ENCODE measurements at regions not wholly inside any gene's neighbourhood (a gene's known extent, or its start where the extent isn't known, plus 50 kb on each side); places are given as distances from the start of the nearest gene placed in this dataset.
"Not testable (repeated sequence)": the region's sequence is repeated elsewhere in the genome, so short reads cannot be mapped to it uniquely, and the experiment has no call there.

GRCh38 chr3:130828948-130829947, 64.6 kb upstream of the ATP2C1 start:
- H3K36me3 Mint-ChIP-seq, result no peaks in the 10 kb centered on the region
- H3K27me3 Mint-ChIP-seq, result peaks cover 18 to 20% of the 10 kb centered on the region in 2 donors
- no peak overlapping the region for H3K27ac Mint-ChIP-seq
- DNase-seq (ENCODE audit: low spot score) (no peak), ATAC-seq (no peak)
- no peaks in the 10 kb centered on the region for H3K9me3 Mint-ChIP-seq
- H3K4me3 Mint-ChIP-seq, result no peak overlapping the region
- no peaks in the 10 kb centered on the region for H3K4me1 Mint-ChIP-seq (ENCODE audit: low read depth in 2 of 2)

- no peak for ATAC-seq
- H3K4me3 Mint-ChIP-seq, result no peak overlapping the region
- no peak overlapping the region for H3K27ac Mint-ChIP-seq
- H3K9me3 Mint-ChIP-seq, result no peaks in the 10 kb centered on the region
- H3K36me3 Mint-ChIP-seq, result no peaks in the 10 kb centered on the region
- H3K27me3 Mint-ChIP-seq, result peaks cover 12 to 18% of the 10 kb centered on the region in 2 donors
- DNase-seq (ENCODE audit: low spot score), result no peak
- no peaks in the 10 kb centered on the region for H3K4me1 Mint-ChIP-seq (ENCODE audit: low read depth in 2 of 2)
Observed at GRCh38 chr3:130831719-130832400, 62.0 kb upstream of the ATP2C1 start.

DNA sequence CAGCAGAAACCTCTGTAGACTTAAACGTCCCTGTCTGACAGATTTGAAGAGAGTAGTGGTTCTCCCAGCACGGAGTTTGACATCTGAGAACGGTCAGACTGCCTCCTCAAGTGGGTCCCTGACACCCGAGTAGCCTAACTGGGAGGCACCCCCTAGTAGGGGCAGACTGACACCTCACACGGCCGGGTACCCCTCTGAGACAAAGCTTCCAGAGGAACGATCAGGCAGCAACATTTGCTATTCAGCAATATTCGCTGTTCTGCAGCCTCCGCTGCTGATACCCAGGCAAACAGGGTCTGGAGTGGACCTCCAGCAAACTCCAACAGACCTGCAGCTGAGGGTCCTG, 61.5 kb upstream of the ATP2C1 start:
- not testable (repeated sequence) for DNase-seq (ENCODE audit: low spot score); H3K9me3 Mint-ChIP-seq; H3K4me1 Mint-ChIP-seq (ENCODE audit: low read depth in 2 of 2); H3K36me3 Mint-ChIP-seq; H3K4me3 Mint-ChIP-seq; H3K27ac Mint-ChIP-seq; ATAC-seq
- peaks cover 12 to 18% of the 10 kb centered on the region in 2 donors for H3K27me3 Mint-ChIP-seq

DNA sequence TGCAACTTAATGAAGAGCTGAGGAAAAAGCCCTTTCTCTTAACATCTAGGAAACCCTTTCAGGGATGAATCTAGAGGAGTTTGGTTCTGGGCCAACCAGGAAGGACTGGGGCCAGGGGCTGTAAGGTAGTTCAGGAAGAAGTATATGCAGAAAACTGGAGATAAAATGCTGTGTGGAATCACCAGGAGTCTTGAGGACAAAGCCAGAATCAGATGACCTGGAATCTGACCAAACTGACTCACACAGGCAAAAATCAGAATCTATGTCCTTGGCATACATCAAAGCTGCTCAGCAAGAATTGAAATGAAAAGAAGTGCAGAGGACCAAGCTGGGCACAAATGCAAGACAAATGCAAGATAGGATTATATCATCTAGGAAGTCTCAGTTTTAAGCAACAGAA, 59.4 kb upstream of the ATP2C1 start:
- H3K4me3 Mint-ChIP-seq, result no peak overlapping the region
- no peaks in the 10 kb centered on the region for H3K4me1 Mint-ChIP-seq (ENCODE audit: low read depth in 2 of 2)
- H3K9me3 Mint-ChIP-seq, result no peaks in the 10 kb centered on the region

DNA sequence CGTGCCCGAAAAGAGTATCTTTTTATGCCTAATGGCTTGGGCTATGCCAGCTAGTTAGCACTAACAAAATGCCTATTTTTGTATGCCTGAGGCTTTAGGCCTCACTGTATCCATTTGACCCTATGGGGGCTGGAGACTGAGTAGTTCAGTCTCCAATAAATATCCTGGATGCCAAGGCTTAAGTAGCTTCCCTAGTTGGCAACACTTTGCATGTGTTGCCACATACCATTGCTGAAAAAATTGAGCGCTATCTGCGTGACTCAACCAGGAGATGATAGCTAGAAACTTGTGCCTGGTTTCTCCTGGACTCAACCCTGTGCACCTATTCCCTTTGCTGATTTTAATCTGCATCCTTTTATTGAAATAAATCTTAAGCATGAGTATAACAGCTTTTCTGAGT, 58.4 kb upstream of the ATP2C1 start:
- no peak overlapping the region for H3K27ac Mint-ChIP-seq
- H3K9me3 Mint-ChIP-seq, result no peaks in the 10 kb centered on the region
- no peak for DNase-seq (ENCODE audit: low spot score)
- H3K4me1 Mint-ChIP-seq (ENCODE audit: low read depth in 2 of 2), result no peaks in the 10 kb centered on the region
- H3K4me3 Mint-ChIP-seq, result no peak overlapping the region
- no peaks in the 10 kb centered on the region for H3K36me3 Mint-ChIP-seq
- ATAC-seq, result no peak
- peaks cover 15 to 27% of the 10 kb centered on the region in 2 donors for H3K27me3 Mint-ChIP-seq

More for the DNA sequence above, 59.4 kb upstream of the ATP2C1 start:
- ATAC-seq (no peak), DNase-seq (ENCODE audit: low spot score) (no peak)
- H3K27ac Mint-ChIP-seq, result no peak overlapping the region
- peaks cover 12 to 18% of the 10 kb centered on the region in 2 donors for H3K27me3 Mint-ChIP-seq
- no peaks in the 10 kb centered on the region for H3K36me3 Mint-ChIP-seq

DNA sequence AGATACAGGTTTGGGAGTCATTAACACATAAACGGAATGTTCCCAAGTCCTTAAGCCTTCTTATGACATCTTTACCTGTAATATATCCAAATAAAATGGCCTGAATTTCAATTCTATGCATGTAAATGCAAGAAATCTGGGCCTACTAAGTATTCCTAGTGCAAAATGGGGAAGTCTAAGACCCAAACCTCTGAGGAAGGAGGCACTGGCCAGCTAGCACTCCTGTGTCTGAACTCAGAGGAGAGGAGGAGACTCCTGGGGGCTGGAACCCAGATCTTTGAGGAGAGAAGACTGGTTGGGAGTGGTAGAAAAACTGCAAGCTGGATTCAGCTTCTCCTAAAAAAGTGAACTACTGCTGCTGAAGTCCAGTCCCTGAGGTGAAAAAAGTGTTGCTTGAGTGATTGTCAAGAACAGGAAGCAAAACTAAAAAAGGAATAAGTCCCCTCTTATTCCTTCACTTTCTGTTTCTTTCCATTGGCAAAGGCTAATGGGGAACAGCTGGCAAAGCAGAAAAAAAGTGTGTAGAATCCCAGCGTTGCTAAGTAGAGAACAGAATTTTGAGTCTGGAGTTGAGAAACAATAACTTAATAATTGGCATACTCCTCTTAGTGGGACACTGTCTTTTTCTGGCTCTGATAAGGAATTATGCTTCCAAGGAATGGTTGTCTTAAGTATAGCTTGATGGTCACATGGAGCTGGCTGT, 54.8 kb upstream of the ATP2C1 start:
- DNase-seq (ENCODE audit: low spot score), result no peak
- Mint-ChIP-seq H3K27me3 (peaks cover 11 to 16% of the 10 kb centered on the region in 2 donors), H3K4me1 (ENCODE audit: low read depth in 2 of 2) (no peaks in the 10 kb centered on the region), H3K4me3 (no peak overlapping the region), H3K9me3 (no peaks in the 10 kb centered on the region), H3K36me3 (no peaks in the 10 kb centered on the region), H3K27ac (no peak overlapping the region)
- no peak for ATAC-seq

GRCh38 chr3:130839813-130840212, 54.1 kb upstream of the ATP2C1 start:
- no peaks in the 10 kb centered on the region for H3K36me3 Mint-ChIP-seq
- no peak overlapping the region for H3K4me3 Mint-ChIP-seq
- H3K9me3 Mint-ChIP-seq, result no peaks in the 10 kb centered on the region
- no peak overlapping the region for H3K27ac Mint-ChIP-seq
- DNase-seq (ENCODE audit: low spot score) (no peak), ATAC-seq (no peak)
- H3K4me1 Mint-ChIP-seq (ENCODE audit: low read depth in 2 of 2), result no peaks in the 10 kb centered on the region
- H3K27me3 Mint-ChIP-seq, result peaks cover 10 to 16% of the 10 kb centered on the region in 2 donors

- no peaks in the 10 kb centered on the region for H3K9me3 Mint-ChIP-seq
- no peak for ATAC-seq
- no peak for DNase-seq (ENCODE audit: low spot score)
- H3K27me3 Mint-ChIP-seq, result peaks cover 14 to 22% of the 10 kb centered on the region in 2 donors
- no peaks in the 10 kb centered on the region for H3K4me1 Mint-ChIP-seq (ENCODE audit: low read depth in 2 of 2)
- no peak overlapping the region for H3K4me3 Mint-ChIP-seq
- H3K36me3 Mint-ChIP-seq, result no peaks in the 10 kb centered on the region
- no peak overlapping the region for H3K27ac Mint-ChIP-seq
Observed at GRCh38 chr3:130841357-130841756, 52.5 kb upstream of the ATP2C1 start.

DNA sequence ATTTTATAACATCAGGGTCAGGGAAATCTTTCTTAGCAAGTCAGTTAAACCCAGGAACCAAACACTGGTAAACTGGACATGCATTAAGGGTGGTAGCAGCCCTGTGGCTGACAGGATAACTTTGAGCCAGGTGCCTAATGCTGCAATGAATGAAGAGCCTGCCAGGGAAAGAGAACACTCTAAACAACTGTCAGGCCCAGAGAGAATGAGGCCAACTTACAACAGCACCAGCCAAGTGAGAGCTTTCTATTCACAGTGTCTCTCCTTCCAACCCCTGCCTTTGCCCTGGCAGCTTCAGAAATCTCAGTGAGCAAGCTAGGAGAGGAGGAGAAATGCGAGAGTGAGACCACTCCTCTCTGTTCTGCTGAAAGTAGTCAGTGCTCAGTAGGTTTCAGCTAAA, 50.4 kb upstream of the ATP2C1 start:
- H3K27me3 Mint-ChIP-seq, result peaks cover 14 to 22% of the 10 kb centered on the region in 2 donors
- H3K4me1 Mint-ChIP-seq (ENCODE audit: low read depth in 2 of 2), result no peaks in the 10 kb centered on the region
- no peaks in the 10 kb centered on the region for H3K9me3 Mint-ChIP-seq
- H3K27ac Mint-ChIP-seq, result no peak overlapping the region
- DNase-seq (ENCODE audit: low spot score), result no peak
- no peak for ATAC-seq
- no peaks in the 10 kb centered on the region for H3K36me3 Mint-ChIP-seq
- H3K4me3 Mint-ChIP-seq, result no peak overlapping the region

All from natural killer cell treated with Interleukin-12 subunit alpha and Interleukin-12 subunit beta and Interleukin-15 and Interleukin-18, amount 100 ng/mL, for 72 hours (primary cell).